LNCAP (cell line): ENCODE measurements at regions not wholly inside any gene's neighbourhood (a gene's known extent, or its start where the extent isn't known, plus 50 kb on each side); places are given as distances from the start of the nearest gene placed in this dataset.

Experiments
- TF ChIP-seq, protein P1 (sequence below): fragments of 450-650 bp; IDR thresholded peaks from 2 replicates; pipeline ENCODE4 v1.5.1; 2017; ENCODE audit warnings: mild to moderate bottlenecking

GRCh38 chr4:10962246-10962645 is 277.7 kb upstream of the CLNK start:
- TF ChIP-seq, protein P1, sequence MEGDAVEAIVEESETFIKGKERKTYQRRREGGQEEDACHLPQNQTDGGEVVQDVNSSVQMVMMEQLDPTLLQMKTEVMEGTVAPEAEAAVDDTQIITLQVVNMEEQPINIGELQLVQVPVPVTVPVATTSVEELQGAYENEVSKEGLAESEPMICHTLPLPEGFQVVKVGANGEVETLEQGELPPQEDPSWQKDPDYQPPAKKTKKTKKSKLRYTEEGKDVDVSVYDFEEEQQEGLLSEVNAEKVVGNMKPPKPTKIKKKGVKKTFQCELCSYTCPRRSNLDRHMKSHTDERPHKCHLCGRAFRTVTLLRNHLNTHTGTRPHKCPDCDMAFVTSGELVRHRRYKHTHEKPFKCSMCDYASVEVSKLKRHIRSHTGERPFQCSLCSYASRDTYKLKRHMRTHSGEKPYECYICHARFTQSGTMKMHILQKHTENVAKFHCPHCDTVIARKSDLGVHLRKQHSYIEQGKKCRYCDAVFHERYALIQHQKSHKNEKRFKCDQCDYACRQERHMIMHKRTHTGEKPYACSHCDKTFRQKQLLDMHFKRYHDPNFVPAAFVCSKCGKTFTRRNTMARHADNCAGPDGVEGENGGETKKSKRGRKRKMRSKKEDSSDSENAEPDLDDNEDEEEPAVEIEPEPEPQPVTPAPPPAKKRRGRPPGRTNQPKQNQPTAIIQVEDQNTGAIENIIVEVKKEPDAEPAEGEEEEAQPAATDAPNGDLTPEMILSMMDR: no peak

- TF ChIP-seq, protein P1: no peak
Observed at GRCh38 chr4:10960389-10960788, 275.8 kb upstream of the CLNK start.

- TF ChIP-seq, protein P1: no peak
Observed at GRCh38 chr4:10959586-10959985, 275.0 kb upstream of the CLNK start.

- TF ChIP-seq, protein P1: no peak
Observed at GRCh38 chr4:10958226-10958856, 273.8 kb upstream of the CLNK start.

DNA sequence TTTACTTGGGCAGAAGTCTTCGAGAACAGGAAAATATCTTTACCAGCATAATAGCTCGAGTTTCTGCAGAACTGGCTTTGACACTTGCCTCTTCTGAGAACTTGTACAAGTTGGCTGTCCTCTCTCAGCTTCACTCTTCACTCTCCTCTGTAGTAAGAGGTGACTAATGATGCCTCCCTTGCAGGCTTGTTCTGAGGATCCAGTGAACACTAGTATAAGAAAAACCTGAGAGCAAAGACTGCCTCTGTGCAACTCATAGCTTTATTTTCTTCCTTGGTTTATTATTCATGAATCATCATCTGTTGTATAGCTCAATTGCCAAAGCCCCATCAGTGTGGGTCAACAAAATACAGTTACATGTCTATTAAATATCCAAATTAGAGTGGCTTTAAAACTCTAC is 266.7 kb upstream of the CLNK start:
- TF ChIP-seq, protein P1: no peak

- TF ChIP-seq, protein P1: no peak
Observed at GRCh38 chr4:10949039-10949733, 264.6 kb upstream of the CLNK start.

DNA sequence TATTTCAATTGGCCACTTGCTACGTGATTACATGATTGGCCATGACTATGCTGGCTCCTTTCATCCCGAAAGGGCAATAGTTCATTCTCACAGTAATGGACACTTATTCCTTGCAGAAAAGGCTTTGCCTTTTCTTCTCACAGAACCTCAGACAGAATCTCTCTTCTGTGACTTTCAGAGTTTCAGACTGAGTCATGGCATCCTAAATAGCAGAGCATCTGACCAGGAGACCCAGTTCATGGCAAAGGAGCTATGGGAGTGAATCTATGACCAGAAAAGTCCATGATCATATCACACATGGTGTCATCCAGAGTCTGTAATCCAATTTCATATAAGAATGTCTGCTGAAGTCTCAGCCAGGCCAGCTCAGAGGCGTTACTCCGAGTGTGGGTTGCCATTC is 263.3 kb upstream of the CLNK start:
- TF ChIP-seq, protein P1: no peak
